ENCODE measurements at regions not wholly inside any gene's neighbourhood (a gene's known extent, or its start where the extent isn't known, plus 50 kb on each side); places are given as distances from the start of the nearest gene placed in this dataset.

GRCh38 chr11:95668131-95668530, 121.5 kb downstream of the FAM76B start:
- no peak for TF ChIP-seq CTCF (conservative IDR thresholded peaks at IDR 0.05 in 1 of 2, IDR thresholded peaks at IDR 0.05 in 1 of 2; ENCODE audit: extremely low read depth in 1 of 2, insufficient read depth in 1 of 2, low read depth in 1 of 2, low read length in 2 of 2)
- TF ChIP-seq EZH2 (IDR thresholded peaks at IDR 0.05; ENCODE audit: borderline replicate concordance, low read length) = no peak

Measured in mammary epithelial cell (primary cell).